Uterus (tissue), 2 donors: ENCODE measurements at regions not wholly inside any gene's neighbourhood (a gene's known extent, or its start where the extent isn't known, plus 50 kb on each side); places are given as distances from the start of the nearest gene placed in this dataset.

Experiments used
- POLR2A ChIP-seq, 2 donors: fragments of 450-650 bp; IDR thresholded peaks; one replicate each; pipeline ENCODE4 v1.6.1; 2016; ENCODE audit warnings: antibody characterized with exemption in 2 of 2, mild to moderate bottlenecking in 1 of 2, moderate library complexity in 1 of 2
- TF ChIP-seq, protein P1 (sequence below), 4 experiments: fragments of 200-600 bp in 2 of 4; fragments of 450-650 bp in 2 of 4; sonication (generic) in 2 of 4; IDR thresholded peaks; one replicate each; pipeline ENCODE4 v1.5.1; 2016 to 2019; ENCODE audit warnings: antibody characterized with exemption in 4 of 4, mild to moderate bottlenecking in 2 of 4, moderate library complexity in 1 of 4

DNA sequence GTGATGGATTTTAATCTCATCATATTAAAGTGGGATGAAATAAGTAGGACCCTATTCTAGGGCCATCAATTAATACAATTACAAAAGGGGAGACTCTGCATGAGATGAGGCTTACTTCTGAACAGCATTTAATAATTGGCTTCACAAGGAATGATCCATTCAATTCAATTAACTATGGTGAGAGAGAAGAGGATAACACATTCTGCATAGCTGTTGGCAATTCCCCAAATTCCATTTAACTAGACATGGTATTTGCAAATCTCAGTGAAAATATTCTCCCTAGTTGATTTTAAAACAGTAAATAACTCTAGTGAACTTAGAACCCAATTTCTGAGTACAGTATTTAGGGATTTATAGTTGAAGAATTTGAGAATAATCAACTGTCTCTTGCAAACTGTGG lies 145.3 kb downstream of the NOC3L start:
- TF ChIP-seq, protein P1, sequence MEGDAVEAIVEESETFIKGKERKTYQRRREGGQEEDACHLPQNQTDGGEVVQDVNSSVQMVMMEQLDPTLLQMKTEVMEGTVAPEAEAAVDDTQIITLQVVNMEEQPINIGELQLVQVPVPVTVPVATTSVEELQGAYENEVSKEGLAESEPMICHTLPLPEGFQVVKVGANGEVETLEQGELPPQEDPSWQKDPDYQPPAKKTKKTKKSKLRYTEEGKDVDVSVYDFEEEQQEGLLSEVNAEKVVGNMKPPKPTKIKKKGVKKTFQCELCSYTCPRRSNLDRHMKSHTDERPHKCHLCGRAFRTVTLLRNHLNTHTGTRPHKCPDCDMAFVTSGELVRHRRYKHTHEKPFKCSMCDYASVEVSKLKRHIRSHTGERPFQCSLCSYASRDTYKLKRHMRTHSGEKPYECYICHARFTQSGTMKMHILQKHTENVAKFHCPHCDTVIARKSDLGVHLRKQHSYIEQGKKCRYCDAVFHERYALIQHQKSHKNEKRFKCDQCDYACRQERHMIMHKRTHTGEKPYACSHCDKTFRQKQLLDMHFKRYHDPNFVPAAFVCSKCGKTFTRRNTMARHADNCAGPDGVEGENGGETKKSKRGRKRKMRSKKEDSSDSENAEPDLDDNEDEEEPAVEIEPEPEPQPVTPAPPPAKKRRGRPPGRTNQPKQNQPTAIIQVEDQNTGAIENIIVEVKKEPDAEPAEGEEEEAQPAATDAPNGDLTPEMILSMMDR (IDR thresholded peaks at IDR 0.05): no peak
- TF ChIP-seq POLR2A (IDR thresholded peaks at IDR 0.05): no peak
